Fibroblast of lung (primary cell): ENCODE measurements at regions not wholly inside any gene's neighbourhood (a gene's known extent, or its start where the extent isn't known, plus 50 kb on each side); places are given as distances from the start of the nearest gene placed in this dataset.

Experiments used
- DNase-seq, 2 donors: peaks; one replicate each; pipeline versions ENCODE4 v3.0.0 to v3.0.0-alpha.2; 2010; ENCODE audit warnings: low read depth in 2 of 2
- H2AFZ ChIP-seq: 2 replicates; pipeline ENCODE4 v1.5.1; 2012; ENCODE audit warnings: low read length, control low read depth, inconsistent platforms
- H3K27ac ChIP-seq: 2 replicates; pipeline ENCODE4 v1.5.1; 2011; ENCODE audit warnings: low read length, control low read depth; ENCODE audit not compliant: insufficient read depth
- H3K27me3 ChIP-seq: 2 replicates; pipeline ENCODE4 v1.5.1; 2011; ENCODE audit warnings: mild to moderate bottlenecking, low read length; ENCODE audit not compliant: control insufficient read depth, insufficient read depth
- H3K36me3 ChIP-seq: 2 replicates; pipeline ENCODE4 v1.5.1; 2011; ENCODE audit warnings: low read length; ENCODE audit not compliant: control insufficient read depth, insufficient read depth
- H3K4me1 ChIP-seq: 2 replicates; pipeline ENCODE4 v1.5.1; 2011; ENCODE audit warnings: low read length; ENCODE audit not compliant: control insufficient read depth, insufficient read depth; ENCODE audit errors: extremely low read depth
- H3K4me2 ChIP-seq: 2 replicates; pipeline ENCODE4 v1.5.1; 2011; ENCODE audit warnings: low read length, control low read depth; ENCODE audit not compliant: insufficient read depth; ENCODE audit errors: extremely low read depth
- H3K4me3 ChIP-seq, 4 experiments: fragments of 200-600 bp in 1 of 4; sonication (generic) in 1 of 4; replicated peaks in 1 of 4; 2 replicates each; pipeline ENCODE4 v1.5.1; 2011 to 2016; ENCODE audit warnings: low read length in 4 of 4, low read depth in 3 of 4, mild to moderate bottlenecking in 3 of 4, control low read depth in 2 of 4, inconsistent platforms in 1 of 4, mixed read lengths in 1 of 4; ENCODE audit not compliant: insufficient read depth in 1 of 4; ENCODE audit errors: control extremely low read depth in 1 of 4
- H3K79me2 ChIP-seq: 2 replicates; pipeline ENCODE4 v1.5.1; 2012; ENCODE audit warnings: mild to moderate bottlenecking, low read length, inconsistent platforms; ENCODE audit not compliant: control insufficient read depth, insufficient read depth
- H3K9ac ChIP-seq: 2 replicates; pipeline ENCODE4 v1.5.1; 2011; ENCODE audit warnings: mild to moderate bottlenecking, low read length, control low read depth; ENCODE audit not compliant: insufficient read depth
- H3K9me3 ChIP-seq: 2 replicates; pipeline ENCODE4 v1.5.1; 2012; ENCODE audit warnings: low read depth, low read length; ENCODE audit not compliant: control insufficient read depth, insufficient read depth
- H4K20me1 ChIP-seq: 2 replicates; pipeline ENCODE4 v1.5.1; 2011; ENCODE audit warnings: low read length; ENCODE audit not compliant: control insufficient read depth, insufficient read depth; ENCODE audit errors: extremely low read depth
- CTCF ChIP-seq, 2 donors: IDR thresholded peaks in 1 of 2; conservative IDR thresholded peaks in 1 of 2; 1 replicate in 1 of 2; 2 replicates in 1 of 2; pipeline ENCODE4 v1.5.1; 2011 to 2012; ENCODE audit warnings: low read length in 2 of 2, control low read depth in 1 of 2, inconsistent platforms in 1 of 2, low read depth in 1 of 2, mild to moderate bottlenecking in 1 of 2
- EZH2 ChIP-seq: IDR thresholded peaks from 2 replicates; pipeline ENCODE4 v1.5.1; 2012; ENCODE audit warnings: low read length, control low read depth, mild to moderate bottlenecking; ENCODE audit errors: missing control alignments

DNA sequence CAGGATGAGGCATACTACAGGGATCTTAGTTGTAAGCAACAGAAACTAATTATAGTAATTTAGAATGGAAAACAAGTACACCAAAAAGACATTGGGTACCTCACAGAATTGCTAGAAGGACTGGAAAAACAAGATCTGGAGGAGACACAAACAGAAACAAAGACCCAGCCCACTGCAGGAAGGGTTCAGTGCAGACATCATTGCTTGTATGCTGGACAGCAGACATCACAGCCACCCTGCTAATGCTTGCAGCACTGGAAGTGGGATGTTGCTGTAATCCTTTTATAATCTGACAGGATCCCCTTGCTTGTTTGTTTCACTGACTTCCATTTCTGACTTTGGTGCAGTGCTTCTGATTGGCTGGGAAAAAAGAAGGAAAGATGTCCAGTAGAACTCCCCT lies 111.4 kb upstream of the ZNF678 start:
- no peak overlapping the region for H3K27ac ChIP-seq
- H3K9ac ChIP-seq: no peak overlapping the region
- H3K9me3 ChIP-seq: no peaks in the 10 kb centered on the region
- H3K36me3 ChIP-seq: no peaks in the 10 kb centered on the region
- H3K4me1 ChIP-seq: peaks cover 2% of the 10 kb centered on the region
- no peak overlapping the region for H3K4me2 ChIP-seq
- TF ChIP-seq EZH2: no peak
- TF ChIP-seq CTCF (conservative IDR thresholded peaks at IDR 0.05 in 1 of 2, IDR thresholded peaks at IDR 0.05 in 1 of 2; ENCODE audit: low read depth in 1 of 2, low read length in 2 of 2): no peak
- DNase-seq: no peak
- H2AFZ ChIP-seq: no peak overlapping the region
- no peaks in the 10 kb centered on the region for H4K20me1 ChIP-seq
- H3K79me2 ChIP-seq: no peaks in the 10 kb centered on the region
- H3K4me3 ChIP-seq: no peak overlapping the region
- peaks cover 9% of the 10 kb centered on the region for H3K27me3 ChIP-seq

DNA sequence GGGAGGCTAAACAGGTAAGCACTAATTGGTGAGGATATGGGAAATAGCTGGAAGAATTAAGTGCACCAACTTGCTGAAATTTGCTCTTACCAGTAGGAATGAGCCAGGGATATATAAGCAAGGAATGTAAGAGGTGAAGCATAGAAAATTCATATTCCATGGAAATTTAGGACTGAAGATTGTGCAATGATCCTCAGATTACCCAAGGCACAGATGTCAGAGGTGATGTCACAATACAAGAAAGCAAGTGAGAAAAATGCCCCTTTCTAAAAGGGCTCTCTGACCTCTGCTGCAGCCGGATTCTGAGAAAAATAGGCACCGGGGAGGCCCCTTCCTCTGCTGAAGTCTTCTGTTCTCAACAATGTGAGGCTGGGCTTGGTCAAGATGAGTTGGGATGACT lies 112.3 kb upstream of the ZNF678 start:
- peak in 1 of 2 donors; percentile 6 for DNase-seq

DNA sequence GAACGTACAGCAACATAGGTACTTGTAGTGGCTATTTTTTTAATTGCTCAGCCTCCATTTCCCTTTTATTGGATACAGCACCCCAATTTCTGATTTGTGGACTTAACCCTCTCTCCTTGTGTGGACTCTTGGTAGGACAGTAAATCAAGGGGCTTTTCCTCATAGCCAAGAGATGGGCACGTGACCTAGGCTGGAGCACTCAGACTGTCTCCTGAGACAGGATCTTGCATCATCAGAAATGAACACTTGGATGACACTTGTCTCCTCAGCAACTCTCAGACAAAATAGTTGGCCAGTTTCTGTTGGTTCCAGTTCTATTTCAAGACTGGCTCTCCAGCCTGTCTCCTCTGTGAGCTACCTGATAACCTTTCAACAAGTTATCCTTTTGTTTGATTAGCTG lies 112.9 kb upstream of the ZNF678 start:
- H2AFZ ChIP-seq: no peak overlapping the region
- DNase-seq: no peak
- H3K4me1 ChIP-seq: peaks cover 2% of the 10 kb centered on the region
- no peak overlapping the region for H3K4me2 ChIP-seq
- no peak overlapping the region for H3K4me3 ChIP-seq
- no peak overlapping the region for H3K27ac ChIP-seq
- H4K20me1 ChIP-seq: no peaks in the 10 kb centered on the region
- peaks cover 9% of the 10 kb centered on the region for H3K27me3 ChIP-seq
- H3K36me3 ChIP-seq: no peaks in the 10 kb centered on the region
- H3K9me3 ChIP-seq: no peaks in the 10 kb centered on the region
- TF ChIP-seq EZH2 (no peak), CTCF (conservative IDR thresholded peaks at IDR 0.05 in 1 of 2, IDR thresholded peaks at IDR 0.05 in 1 of 2; ENCODE audit: low read depth in 1 of 2, low read length in 2 of 2) (no peak)
- H3K9ac ChIP-seq: no peak overlapping the region
- H3K79me2 ChIP-seq: no peaks in the 10 kb centered on the region

More for the DNA sequence above, 112.3 kb upstream of the ZNF678 start:
- H3K79me2 ChIP-seq: no peaks in the 10 kb centered on the region
- H3K27ac ChIP-seq: no peak overlapping the region
- peaks cover 9% of the 10 kb centered on the region for H3K27me3 ChIP-seq
- peaks cover 2% of the 10 kb centered on the region for H3K4me1 ChIP-seq
- H3K36me3 ChIP-seq: no peaks in the 10 kb centered on the region
- no peak overlapping the region for H3K9ac ChIP-seq
- no peaks in the 10 kb centered on the region for H4K20me1 ChIP-seq
- H2AFZ ChIP-seq: no peak overlapping the region
- H3K4me3 ChIP-seq: no peak overlapping the region
- TF ChIP-seq EZH2: no peak
- no peak for TF ChIP-seq CTCF (conservative IDR thresholded peaks at IDR 0.05 in 1 of 2, IDR thresholded peaks at IDR 0.05 in 1 of 2; ENCODE audit: low read depth in 1 of 2, low read length in 2 of 2)
- no peaks in the 10 kb centered on the region for H3K9me3 ChIP-seq
- no peak overlapping the region for H3K4me2 ChIP-seq
